ENCODE measurements at regions not wholly inside any gene's neighbourhood (a gene's known extent, or its start where the extent isn't known, plus 50 kb on each side); places are given as distances from the start of the nearest gene placed in this dataset.

DNA sequence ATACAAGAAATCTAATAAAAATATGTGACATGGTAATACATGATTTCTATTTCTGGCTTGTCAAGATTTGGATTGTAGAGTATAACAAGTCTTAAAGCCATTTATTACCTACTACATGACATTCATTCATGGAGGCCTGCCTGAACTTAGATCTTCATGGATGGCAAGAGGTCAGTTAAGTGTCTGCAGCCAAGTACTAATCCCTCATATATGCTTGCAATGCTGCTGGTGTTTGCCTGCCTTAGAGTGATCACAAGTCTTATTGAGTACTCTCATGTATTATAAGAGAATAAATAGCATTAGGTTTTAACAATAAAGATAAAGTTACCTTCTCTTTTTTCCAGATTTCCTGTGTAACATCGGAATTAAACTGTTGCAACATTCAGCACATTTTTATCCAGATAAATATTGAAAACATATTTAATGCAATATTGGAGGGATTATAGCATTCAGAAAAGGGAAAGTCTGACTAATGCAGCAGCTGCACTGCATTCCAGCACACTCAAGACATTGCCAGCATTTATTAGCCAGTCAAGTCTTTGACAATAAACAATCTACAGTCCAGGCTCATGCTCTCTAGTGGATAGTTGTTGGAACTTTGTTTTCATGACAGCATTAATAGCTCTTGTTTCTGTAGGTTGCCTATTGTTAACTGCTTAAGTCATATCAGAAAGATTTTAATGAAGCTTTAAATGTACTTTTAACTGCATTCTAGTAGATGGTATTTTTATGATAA, 737.1 kb downstream of the FAT4 start:
- no peaks in the 10 kb centered on the region for H3K27me3 Mint-ChIP-seq
- H3K36me3 Mint-ChIP-seq (ENCODE audit: low read depth), result no peaks in the 10 kb centered on the region
- no peaks in the 10 kb centered on the region for H3K4me1 Mint-ChIP-seq
- peaks cover 3% of the 10 kb centered on the region for H3K9me3 Mint-ChIP-seq
- intact Hi-C loops (cut with micrococcal nuclease), result no loop called here
- H3K27ac Mint-ChIP-seq, result no peak overlapping the region
- H3K4me3 Mint-ChIP-seq, result no peak overlapping the region
- DNase-seq, result no peak

GRCh38 chr4:126056116-126056650, 741.4 kb downstream of the FAT4 start:
- Mint-ChIP-seq H3K27me3 (no peaks in the 10 kb centered on the region), H3K4me1 (no peaks in the 10 kb centered on the region), H3K4me3 (no peak overlapping the region), H3K36me3 (ENCODE audit: low read depth) (no peaks in the 10 kb centered on the region), H3K9me3 (peaks cover under 1% of the 10 kb centered on the region), H3K27ac (no peak overlapping the region)
- intact Hi-C loops (cut with micrococcal nuclease), result no loop called here
- no peak for DNase-seq

- H3K27me3 Mint-ChIP-seq, result no peaks in the 10 kb centered on the region
- H3K9me3 Mint-ChIP-seq, result no peaks in the 10 kb centered on the region
- no peaks in the 10 kb centered on the region for H3K4me1 Mint-ChIP-seq
- no peak for DNase-seq
- no peak overlapping the region for H3K27ac Mint-ChIP-seq
- no peak overlapping the region for H3K4me3 Mint-ChIP-seq
- no peaks in the 10 kb centered on the region for H3K36me3 Mint-ChIP-seq (ENCODE audit: low read depth)
- intact Hi-C loops (cut with micrococcal nuclease), result no loop called here
These were observed 742.6 kb downstream of the FAT4 start for GRCh38 chr4:126057371-126057770.

DNA sequence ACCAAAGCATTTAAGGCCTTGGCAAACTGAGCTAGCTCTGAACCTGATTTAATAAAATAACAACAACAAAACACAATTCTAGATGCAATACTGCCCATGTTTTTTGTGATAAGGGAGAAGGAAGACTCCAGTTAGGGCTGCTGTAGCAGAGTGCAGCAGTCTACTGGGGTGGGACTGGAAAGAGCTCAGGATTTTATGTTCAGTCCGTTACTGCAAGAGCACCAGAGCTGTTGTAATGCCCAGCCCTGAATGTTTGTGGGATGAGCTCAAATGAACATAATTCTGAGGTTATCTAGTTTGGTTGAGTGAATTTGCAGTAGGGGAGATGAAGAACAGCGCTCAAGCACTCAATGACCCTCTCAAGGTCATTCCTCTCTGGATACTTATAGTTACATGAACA, 743.8 kb downstream of the FAT4 start:
- no peak overlapping the region for H3K4me3 Mint-ChIP-seq
- intact Hi-C loops (cut with micrococcal nuclease), result no loop called here
- no peak for DNase-seq
- no peaks in the 10 kb centered on the region for H3K9me3 Mint-ChIP-seq
- no peak overlapping the region for H3K27ac Mint-ChIP-seq
- H3K4me1 Mint-ChIP-seq, result no peaks in the 10 kb centered on the region
- no peaks in the 10 kb centered on the region for H3K36me3 Mint-ChIP-seq (ENCODE audit: low read depth)
- H3K27me3 Mint-ChIP-seq, result no peaks in the 10 kb centered on the region

DNA sequence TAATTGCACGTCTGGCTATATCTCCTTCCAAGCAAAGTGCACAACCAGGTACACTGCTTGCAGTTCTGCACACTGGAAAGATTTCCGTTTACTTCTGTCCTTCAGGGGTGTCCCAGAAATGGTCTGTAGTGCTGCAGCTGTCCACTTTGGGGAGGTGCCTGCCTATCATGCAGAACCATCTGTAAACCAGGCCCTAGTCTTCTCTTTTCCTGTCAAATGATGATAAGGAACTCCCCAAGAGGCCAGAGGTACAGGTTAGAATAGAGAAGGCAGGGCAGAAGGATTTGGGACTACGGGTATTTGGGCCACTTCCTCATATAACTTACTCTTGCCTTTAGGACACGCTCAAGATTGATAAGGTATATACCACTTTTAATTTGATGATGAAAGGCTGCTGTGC, 746.9 kb downstream of the FAT4 start:
- no peaks in the 10 kb centered on the region for H3K9me3 Mint-ChIP-seq
- no peaks in the 10 kb centered on the region for H3K27me3 Mint-ChIP-seq
- H3K36me3 Mint-ChIP-seq (ENCODE audit: low read depth), result no peaks in the 10 kb centered on the region
- intact Hi-C loops (cut with micrococcal nuclease), result no loop called here
- H3K4me1 Mint-ChIP-seq, result no peaks in the 10 kb centered on the region
- no peak overlapping the region for H3K4me3 Mint-ChIP-seq
- no peak for DNase-seq
- no peak overlapping the region for H3K27ac Mint-ChIP-seq

DNA sequence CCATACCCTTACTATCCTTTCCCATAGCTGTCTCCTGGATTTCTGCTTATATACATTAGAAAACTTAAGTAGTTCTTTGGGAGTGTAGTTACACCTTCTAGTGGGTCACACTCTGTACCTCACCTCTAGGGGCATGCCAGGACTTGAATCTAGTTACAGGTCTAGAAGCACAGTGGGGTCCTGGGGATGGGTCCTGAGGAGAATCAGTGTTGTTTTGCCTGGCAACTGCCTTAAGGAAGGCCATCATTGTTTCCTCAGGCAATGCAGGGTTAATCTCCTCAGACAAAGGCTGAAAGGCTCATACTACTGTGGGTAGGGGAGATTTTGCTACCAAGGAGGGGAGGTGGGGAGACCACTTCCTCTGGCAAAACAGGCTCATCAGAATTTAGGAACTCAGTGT, 750.3 kb downstream of the FAT4 start:
- Mint-ChIP-seq H3K4me1 (no peaks in the 10 kb centered on the region), H3K27me3 (no peaks in the 10 kb centered on the region), H3K27ac (no peak overlapping the region), H3K4me3 (no peak overlapping the region), H3K9me3 (no peaks in the 10 kb centered on the region), H3K36me3 (ENCODE audit: low read depth) (no peaks in the 10 kb centered on the region)
- DNase-seq, result no peak
- intact Hi-C loops (cut with micrococcal nuclease), result no loop called here

DNA sequence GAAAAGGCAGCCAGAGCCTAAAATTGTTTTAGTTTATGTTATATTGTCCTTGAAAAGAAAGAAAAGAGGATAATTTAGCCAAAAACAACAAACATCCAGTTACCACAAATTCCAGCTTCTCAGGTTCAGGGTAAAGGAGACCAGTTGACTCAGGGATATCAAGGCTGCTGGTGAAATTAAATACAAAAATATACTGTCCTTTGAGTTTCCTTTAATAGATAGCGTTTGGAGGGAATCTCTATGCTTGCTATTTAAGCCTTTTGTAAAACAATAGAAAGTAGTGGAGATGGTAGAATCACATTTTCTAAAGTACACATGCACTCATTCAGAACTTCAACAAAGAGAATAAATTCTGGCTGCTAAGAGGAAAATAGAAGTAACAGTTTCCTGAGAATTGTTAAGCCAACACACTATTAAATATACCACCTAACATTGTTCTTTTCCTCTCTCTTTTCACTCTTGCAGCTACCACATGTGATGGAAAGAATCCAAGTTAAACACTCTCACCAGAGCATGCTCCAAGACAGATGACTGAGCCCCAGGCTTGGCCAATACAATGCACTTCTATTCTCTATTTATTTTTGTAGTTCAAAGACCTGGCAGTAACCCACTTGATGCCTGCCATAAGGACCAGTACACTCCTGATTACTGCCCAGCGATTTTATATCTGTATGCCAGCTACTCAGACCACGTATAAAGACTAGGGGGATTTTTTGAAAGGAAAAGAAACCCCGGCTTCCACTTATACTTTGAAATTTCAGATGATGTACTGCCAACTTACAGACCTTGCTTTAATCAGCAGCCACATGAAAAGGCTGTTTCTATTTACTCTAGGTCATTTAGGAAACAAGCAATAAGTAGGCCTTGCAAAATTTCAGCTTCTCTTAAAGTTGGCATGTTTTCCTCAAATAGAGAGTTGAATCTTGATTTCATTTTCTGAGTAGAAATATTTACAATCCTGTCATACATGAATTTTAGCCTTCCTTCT, 756.9 kb downstream of the FAT4 start:
- no peaks in the 10 kb centered on the region for H3K27me3 Mint-ChIP-seq
- H3K4me3 Mint-ChIP-seq, result no peak overlapping the region
- no peaks in the 10 kb centered on the region for H3K4me1 Mint-ChIP-seq
- intact Hi-C loops (cut with micrococcal nuclease), result no loop called here
- no peaks in the 10 kb centered on the region for H3K9me3 Mint-ChIP-seq
- no peak overlapping the region for H3K27ac Mint-ChIP-seq
- no peak for DNase-seq
- no peaks in the 10 kb centered on the region for H3K36me3 Mint-ChIP-seq (ENCODE audit: low read depth)

GRCh38 chr4:126081336-126081735, 766.6 kb downstream of the FAT4 start:
- DNase-seq, result no peak
- no peaks in the 10 kb centered on the region for H3K27me3 Mint-ChIP-seq
- no peak overlapping the region for H3K4me3 Mint-ChIP-seq
- no peaks in the 10 kb centered on the region for H3K9me3 Mint-ChIP-seq
- H3K4me1 Mint-ChIP-seq, result no peaks in the 10 kb centered on the region
- H3K27ac Mint-ChIP-seq, result no peak overlapping the region
- intact Hi-C loops (cut with micrococcal nuclease), result no loop called here
- no peaks in the 10 kb centered on the region for H3K36me3 Mint-ChIP-seq (ENCODE audit: low read depth)

GRCh38 chr4:126086041-126086440, 771.3 kb downstream of the FAT4 start:
- DNase-seq, result no peak
- Mint-ChIP-seq H3K36me3 (ENCODE audit: low read depth) (no peaks in the 10 kb centered on the region), H3K4me1 (no peaks in the 10 kb centered on the region), H3K9me3 (no peaks in the 10 kb centered on the region), H3K4me3 (no peak overlapping the region), H3K27me3 (no peaks in the 10 kb centered on the region), H3K27ac (no peak overlapping the region)
- intact Hi-C loops (cut with micrococcal nuclease), result no loop called here

DNA sequence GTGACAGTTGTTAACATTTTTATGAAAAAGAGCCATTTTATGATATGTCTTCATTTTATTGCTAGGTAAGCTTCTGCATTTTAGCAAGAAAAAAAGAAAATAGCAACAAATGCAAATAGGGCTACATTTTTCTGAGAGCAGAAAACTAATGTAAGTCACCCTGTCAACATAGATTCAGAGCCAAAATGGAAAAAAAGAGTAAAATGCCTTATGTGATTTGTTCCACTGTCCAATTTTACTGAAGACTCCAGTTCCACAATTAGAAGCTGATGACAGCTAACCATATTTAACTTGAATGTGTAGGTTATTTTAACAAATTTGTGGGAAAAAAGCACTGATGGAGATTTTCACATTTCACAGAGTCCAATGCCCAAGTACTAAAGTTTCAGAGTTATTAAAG, 772.3 kb downstream of the FAT4 start:
- intact Hi-C loops (cut with micrococcal nuclease), result no loop called here
- no peak overlapping the region for H3K4me3 Mint-ChIP-seq
- no peaks in the 10 kb centered on the region for H3K4me1 Mint-ChIP-seq
- H3K9me3 Mint-ChIP-seq, result no peaks in the 10 kb centered on the region
- no peak overlapping the region for H3K27ac Mint-ChIP-seq
- DNase-seq, result no peak
- no peaks in the 10 kb centered on the region for H3K27me3 Mint-ChIP-seq
- H3K36me3 Mint-ChIP-seq (ENCODE audit: low read depth), result no peaks in the 10 kb centered on the region

- no peak overlapping the region for H3K27ac Mint-ChIP-seq
- no peak for DNase-seq
These were observed 782.5 kb downstream of the FAT4 start for GRCh38 chr4:126097155-126097799.

GRCh38 chr4:126106658-126107057, 791.9 kb downstream of the FAT4 start:
- intact Hi-C loops (cut with micrococcal nuclease), result no loop called here
- H3K4me1 Mint-ChIP-seq, result no peaks in the 10 kb centered on the region
- no peaks in the 10 kb centered on the region for H3K27me3 Mint-ChIP-seq
- no peak overlapping the region for H3K4me3 Mint-ChIP-seq
- no peak overlapping the region for H3K27ac Mint-ChIP-seq
- peaks cover 4% of the 10 kb centered on the region for H3K9me3 Mint-ChIP-seq
- no peaks in the 10 kb centered on the region for H3K36me3 Mint-ChIP-seq (ENCODE audit: low read depth)
- DNase-seq, result no peak

More at GRCh38 chr4:126097155-126097799, 782.5 kb downstream of the FAT4 start:
- Mint-ChIP-seq H3K4me1 (no peaks in the 10 kb centered on the region), H3K27me3 (no peaks in the 10 kb centered on the region), H3K9me3 (no peaks in the 10 kb centered on the region), H3K36me3 (ENCODE audit: low read depth) (no peaks in the 10 kb centered on the region), H3K4me3 (no peak overlapping the region)
- intact Hi-C loops (cut with micrococcal nuclease), result no loop called here

- DNase-seq, result no peak
- H3K4me1 Mint-ChIP-seq, result no peaks in the 10 kb centered on the region
- H3K4me3 Mint-ChIP-seq, result no peak overlapping the region
- H3K9me3 Mint-ChIP-seq, result peaks cover 13% of the 10 kb centered on the region
- no peaks in the 10 kb centered on the region for H3K27me3 Mint-ChIP-seq
- intact Hi-C loops (cut with micrococcal nuclease), result no loop called here
- H3K36me3 Mint-ChIP-seq (ENCODE audit: low read depth), result no peaks in the 10 kb centered on the region
- no peak overlapping the region for H3K27ac Mint-ChIP-seq
These were observed 795.1 kb downstream of the FAT4 start for GRCh38 chr4:126109836-126110235.

- H3K27me3 Mint-ChIP-seq, result no peaks in the 10 kb centered on the region
- H3K4me3 Mint-ChIP-seq, result no peak overlapping the region
- H3K9me3 Mint-ChIP-seq, result peaks cover 13% of the 10 kb centered on the region
- DNase-seq, result no peak
- intact Hi-C loops (cut with micrococcal nuclease), result no loop called here
- no peaks in the 10 kb centered on the region for H3K4me1 Mint-ChIP-seq
- H3K27ac Mint-ChIP-seq, result no peak overlapping the region
- no peaks in the 10 kb centered on the region for H3K36me3 Mint-ChIP-seq (ENCODE audit: low read depth)
These were observed 798.3 kb downstream of the FAT4 start for GRCh38 chr4:126113058-126113457.
